Thoracic aorta (tissue), 2 donors: ENCODE measurements at regions not wholly inside any gene's neighbourhood (a gene's known extent, or its start where the extent isn't known, plus 50 kb on each side); places are given as distances from the start of the nearest gene placed in this dataset.

Experiments used
- ATAC-seq: fragments of 150-250 bp; one replicate; pipeline ENCODE4 v1.8.0; 2017; ENCODE audit warnings: low read depth; ENCODE audit not compliant: insufficient number of reproducible peaks, low FRiP score
- DNase-seq: peaks from one replicate; pipeline ENCODE4 v3.0.0-alpha.2; 2020; ENCODE audit warnings: low spot score
- H3K27ac ChIP-seq, 2 donors: fragments of 200-600 bp; sonication (generic); 1 replicate in 1 of 2; 2 replicates in 1 of 2; pipeline ENCODE4 v1.5.1; 2016; ENCODE audit warnings: mild to moderate bottlenecking in 2 of 2, moderate library complexity in 2 of 2
- H3K27me3 ChIP-seq: fragments of 200-600 bp; sonication (generic); replicated peaks from 2 replicates; pipeline ENCODE4 v1.6.0; 2016; ENCODE audit warnings: mild to moderate bottlenecking; ENCODE audit not compliant: insufficient read depth
- H3K36me3 ChIP-seq: fragments of 200-600 bp; sonication (generic); one replicate; pipeline ENCODE4 v1.5.1; 2016
- H3K4me1 ChIP-seq, 2 donors: fragments of 200-600 bp; sonication (generic); 1 replicate in 1 of 2; 2 replicates in 1 of 2; pipeline versions ENCODE4 v1.5.1 to v1.6.0; 2016; ENCODE audit warnings: low read depth in 2 of 2, mild to moderate bottlenecking in 1 of 2; ENCODE audit not compliant: control insufficient read depth in 1 of 2
- H3K4me3 ChIP-seq: fragments of 200-600 bp; sonication (generic); 2 replicates; pipeline ENCODE4 v1.5.1; 2016; ENCODE audit warnings: mild to moderate bottlenecking
- H3K9me3 ChIP-seq: fragments of 200-600 bp; sonication (generic); 2 replicates; pipeline ENCODE4 v1.5.1; 2016
- TF ChIP-seq, protein P1 (sequence below): fragments of 200-600 bp; sonication (generic); IDR thresholded peaks from one replicate; pipeline ENCODE4 v1.5.1; 2019; ENCODE audit warnings: antibody characterized with exemption

DNA sequence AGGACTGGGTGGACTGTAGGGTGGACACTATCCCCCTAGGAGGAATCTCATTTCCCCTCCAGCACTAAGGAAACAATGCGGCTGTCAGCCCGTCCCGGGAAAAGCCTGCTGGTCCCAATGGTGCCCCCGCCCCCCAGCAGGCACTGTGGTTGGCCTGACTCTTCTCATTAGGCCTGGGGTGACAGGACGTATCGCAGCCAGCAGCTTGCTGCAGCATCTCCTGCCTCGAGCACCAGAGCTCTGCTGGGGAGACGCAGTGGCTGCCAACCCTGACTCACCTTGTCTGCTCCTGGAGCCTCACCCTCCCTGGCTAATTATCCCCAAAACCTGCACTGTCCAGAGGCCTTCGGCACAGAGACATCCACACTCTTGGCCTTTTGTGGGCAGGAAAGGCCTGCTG, 115.1 kb upstream of the GJB5 start:
- H3K27me3 ChIP-seq: no peaks in the 10 kb centered on the region
- no peaks in the 10 kb centered on the region for H3K9me3 ChIP-seq
- no peaks in the 10 kb centered on the region for H3K4me1 ChIP-seq
- H3K4me3 ChIP-seq: no peak overlapping the region
- no peaks in the 10 kb centered on the region for H3K36me3 ChIP-seq
- H3K27ac ChIP-seq: no peak overlapping the region
- ATAC-seq (no peak), DNase-seq (no peak)
- TF ChIP-seq, protein P1, sequence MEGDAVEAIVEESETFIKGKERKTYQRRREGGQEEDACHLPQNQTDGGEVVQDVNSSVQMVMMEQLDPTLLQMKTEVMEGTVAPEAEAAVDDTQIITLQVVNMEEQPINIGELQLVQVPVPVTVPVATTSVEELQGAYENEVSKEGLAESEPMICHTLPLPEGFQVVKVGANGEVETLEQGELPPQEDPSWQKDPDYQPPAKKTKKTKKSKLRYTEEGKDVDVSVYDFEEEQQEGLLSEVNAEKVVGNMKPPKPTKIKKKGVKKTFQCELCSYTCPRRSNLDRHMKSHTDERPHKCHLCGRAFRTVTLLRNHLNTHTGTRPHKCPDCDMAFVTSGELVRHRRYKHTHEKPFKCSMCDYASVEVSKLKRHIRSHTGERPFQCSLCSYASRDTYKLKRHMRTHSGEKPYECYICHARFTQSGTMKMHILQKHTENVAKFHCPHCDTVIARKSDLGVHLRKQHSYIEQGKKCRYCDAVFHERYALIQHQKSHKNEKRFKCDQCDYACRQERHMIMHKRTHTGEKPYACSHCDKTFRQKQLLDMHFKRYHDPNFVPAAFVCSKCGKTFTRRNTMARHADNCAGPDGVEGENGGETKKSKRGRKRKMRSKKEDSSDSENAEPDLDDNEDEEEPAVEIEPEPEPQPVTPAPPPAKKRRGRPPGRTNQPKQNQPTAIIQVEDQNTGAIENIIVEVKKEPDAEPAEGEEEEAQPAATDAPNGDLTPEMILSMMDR: no peak

GRCh38 chr1:34640654-34641401, 114.0 kb upstream of the GJB5 start:
- DNase-seq: no peak
- no peak for ATAC-seq
- no peaks in the 10 kb centered on the region for H3K27me3 ChIP-seq
- H3K4me1 ChIP-seq: no peaks in the 10 kb centered on the region
- no peaks in the 10 kb centered on the region for H3K36me3 ChIP-seq
- H3K9me3 ChIP-seq: no peaks in the 10 kb centered on the region
- H3K27ac ChIP-seq: no peak overlapping the region
- no peak overlapping the region for H3K4me3 ChIP-seq
- TF ChIP-seq, protein P1: no peak

DNA sequence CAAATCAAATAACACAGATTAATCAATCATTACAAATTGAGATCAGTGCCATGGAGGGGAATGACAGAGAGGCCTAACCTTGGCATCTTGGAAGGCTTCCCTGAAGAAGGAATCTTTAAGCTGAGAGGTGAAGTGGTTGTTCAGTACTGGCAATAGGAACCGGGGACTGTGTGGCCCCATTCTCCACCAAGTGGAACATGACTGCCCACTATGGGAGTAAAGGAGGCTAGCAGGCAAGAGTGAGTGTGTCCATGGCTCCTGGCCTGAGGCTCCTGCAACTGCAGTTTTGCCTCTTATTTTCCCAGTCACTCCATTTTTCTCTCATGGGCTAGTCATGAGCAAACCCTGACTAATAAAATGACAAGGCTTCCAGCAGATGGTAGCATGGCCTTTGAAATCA, 112.2 kb upstream of the GJB5 start:
- DNase-seq (no peak), ATAC-seq (no peak)
- TF ChIP-seq, protein P1: no peak
- no peak overlapping the region for H3K4me3 ChIP-seq
- H3K4me1 ChIP-seq: no peaks in the 10 kb centered on the region
- H3K36me3 ChIP-seq: no peaks in the 10 kb centered on the region
- no peaks in the 10 kb centered on the region for H3K9me3 ChIP-seq
- no peak overlapping the region for H3K27ac ChIP-seq
- no peaks in the 10 kb centered on the region for H3K27me3 ChIP-seq

DNA sequence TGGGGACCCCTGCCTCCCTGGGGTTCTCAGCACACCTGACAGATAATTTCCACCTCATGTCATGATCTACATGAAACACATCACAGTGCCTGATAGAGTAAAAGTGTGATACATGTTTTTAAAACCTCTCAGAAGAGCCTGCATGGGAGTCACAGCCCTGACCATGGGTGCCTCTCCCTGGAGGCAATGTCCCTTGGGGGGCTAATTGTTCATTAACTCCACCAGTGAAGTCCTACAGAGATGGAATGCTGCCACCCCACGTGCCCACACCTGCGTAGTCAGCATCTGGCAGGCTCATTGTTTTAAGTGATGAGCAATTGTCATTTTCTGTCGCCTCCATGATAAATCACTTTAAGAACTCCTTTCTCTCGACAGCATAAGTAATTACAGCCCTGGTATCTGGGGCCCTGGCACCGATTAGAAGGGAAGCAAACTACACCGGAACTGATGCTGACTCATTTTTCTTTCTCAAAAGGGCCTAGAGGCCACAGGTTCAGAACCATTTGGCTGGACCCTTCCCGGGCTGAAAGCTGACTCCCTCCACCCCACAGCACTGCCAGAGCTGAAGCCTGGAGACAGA, 109.6 kb upstream of the GJB5 start:
- H3K9me3 ChIP-seq: no peaks in the 10 kb centered on the region
- H3K36me3 ChIP-seq: no peaks in the 10 kb centered on the region
- no peak overlapping the region for H3K27ac ChIP-seq
- no peaks in the 10 kb centered on the region for H3K4me1 ChIP-seq
- DNase-seq (no peak), ATAC-seq (no peak)
- TF ChIP-seq, protein P1: no peak
- H3K27me3 ChIP-seq: no peaks in the 10 kb centered on the region
- H3K4me3 ChIP-seq: no peak overlapping the region

DNA sequence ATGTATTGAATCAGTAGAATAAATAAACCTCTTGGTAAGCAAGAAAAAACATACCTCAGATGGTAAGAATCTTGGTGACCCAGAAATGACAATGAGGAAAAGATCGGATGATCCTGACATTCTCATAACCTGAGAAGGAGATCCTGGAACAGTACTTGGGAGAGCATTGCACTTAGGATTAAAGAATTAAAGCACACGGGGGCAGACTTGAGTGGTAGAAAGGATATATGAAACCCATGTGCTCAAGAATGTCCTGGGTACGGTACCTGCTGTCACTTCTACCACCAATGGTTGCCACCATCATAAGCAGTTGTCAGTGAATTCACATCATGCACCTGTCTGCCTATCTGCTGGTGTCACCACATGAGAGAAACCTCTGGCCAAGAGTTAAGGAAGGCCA, 108.9 kb upstream of the GJB5 start:
- Histone ChIP-seq H3K36me3 (no peaks in the 10 kb centered on the region), H3K9me3 (no peaks in the 10 kb centered on the region), H3K27ac (no peak overlapping the region), H3K27me3 (no peaks in the 10 kb centered on the region), H3K4me3 (no peak overlapping the region), H3K4me1 (no peaks in the 10 kb centered on the region)
- TF ChIP-seq, protein P1: no peak
- no peak for ATAC-seq
- DNase-seq: no peak
